ENCODE measurements at regions not wholly inside any gene's neighbourhood (a gene's known extent, or its start where the extent isn't known, plus 50 kb on each side); places are given as distances from the start of the nearest gene placed in this dataset.

DNA sequence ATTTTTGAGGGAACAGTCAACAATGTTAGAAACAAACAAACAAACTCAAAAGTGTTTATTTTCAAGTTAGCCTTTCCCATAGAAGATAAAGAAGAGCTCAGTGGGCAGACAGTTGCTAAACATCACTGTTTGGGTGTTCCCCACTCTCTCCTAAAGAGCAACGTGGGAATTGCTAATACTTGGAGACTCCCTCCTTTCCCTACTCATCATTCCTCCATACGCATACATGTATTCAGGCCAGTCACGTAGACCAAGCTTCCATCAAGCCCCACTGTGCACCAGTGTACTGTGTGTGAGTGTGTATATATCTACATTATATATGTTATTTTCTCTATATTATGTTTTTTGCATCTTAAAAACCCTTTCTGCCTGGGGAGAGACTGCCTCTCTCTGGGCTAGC, 115.0 kb upstream of the EGFLAM start:
- TF ChIP-seq, protein P1, sequence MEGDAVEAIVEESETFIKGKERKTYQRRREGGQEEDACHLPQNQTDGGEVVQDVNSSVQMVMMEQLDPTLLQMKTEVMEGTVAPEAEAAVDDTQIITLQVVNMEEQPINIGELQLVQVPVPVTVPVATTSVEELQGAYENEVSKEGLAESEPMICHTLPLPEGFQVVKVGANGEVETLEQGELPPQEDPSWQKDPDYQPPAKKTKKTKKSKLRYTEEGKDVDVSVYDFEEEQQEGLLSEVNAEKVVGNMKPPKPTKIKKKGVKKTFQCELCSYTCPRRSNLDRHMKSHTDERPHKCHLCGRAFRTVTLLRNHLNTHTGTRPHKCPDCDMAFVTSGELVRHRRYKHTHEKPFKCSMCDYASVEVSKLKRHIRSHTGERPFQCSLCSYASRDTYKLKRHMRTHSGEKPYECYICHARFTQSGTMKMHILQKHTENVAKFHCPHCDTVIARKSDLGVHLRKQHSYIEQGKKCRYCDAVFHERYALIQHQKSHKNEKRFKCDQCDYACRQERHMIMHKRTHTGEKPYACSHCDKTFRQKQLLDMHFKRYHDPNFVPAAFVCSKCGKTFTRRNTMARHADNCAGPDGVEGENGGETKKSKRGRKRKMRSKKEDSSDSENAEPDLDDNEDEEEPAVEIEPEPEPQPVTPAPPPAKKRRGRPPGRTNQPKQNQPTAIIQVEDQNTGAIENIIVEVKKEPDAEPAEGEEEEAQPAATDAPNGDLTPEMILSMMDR (IDR thresholded peaks at IDR 0.05 in 4 of 5, conservative IDR thresholded peaks at IDR 0.05 in 1 of 5) = no peak
- no peak for TF ChIP-seq POLR2A (IDR thresholded peaks at IDR 0.05)

All from gastrocnemius medialis (tissue), 4 donors.